Upper lobe of right lung (tissue), 1 donor: ENCODE measurements at regions not wholly inside any gene's neighbourhood (a gene's known extent, or its start where the extent isn't known, plus 50 kb on each side); places are given as distances from the start of the nearest gene placed in this dataset.

ENCODE experiments used
- ATAC-seq: fragments of 200-7000 bp; cut with Tn5 transposase; one replicate; pipeline ENCODE4 v1.9.1; 2020; ENCODE audit warnings: mild to moderate bottlenecking, moderate library complexity
- DNase-seq: peaks from one replicate; pipeline ENCODE4 v3.0.0-alpha.2; 2020
- H3K27ac ChIP-seq: fragments of 200-600 bp; one replicate; pipeline ENCODE4 v1.8.0; 2022
- H3K27me3 ChIP-seq: fragments of 200-600 bp; one replicate; pipeline ENCODE4 v1.8.0; 2022; ENCODE audit warnings: mild to moderate bottlenecking
- H3K36me3 ChIP-seq: fragments of 200-600 bp; one replicate; pipeline ENCODE4 v1.8.0; 2022
- H3K4me1 ChIP-seq: fragments of 200-600 bp; one replicate; pipeline ENCODE4 v1.8.0; 2022
- H3K4me3 ChIP-seq: fragments of 200-600 bp; one replicate; pipeline ENCODE4 v1.8.0; 2022; ENCODE audit warnings: mild to moderate bottlenecking
- H3K9me3 ChIP-seq: fragments of 200-600 bp; one replicate; pipeline ENCODE4 v1.8.0; 2022
- intact Hi-C: fragments of 100-400 bp; cut with DNase I; formaldehyde crosslinking; loops from one replicate; pipeline ENCODE4 v1.11.0; 2022
- TF ChIP-seq, protein P1 (sequence below): fragments of 200-600 bp; IDR thresholded peaks from one replicate; pipeline ENCODE4 v1.8.0; 2022; ENCODE audit warnings: antibody characterized with exemption
- donor health status: DM: no; HTN: yes; CAD: no; lungs with severe emphysema.

DNA sequence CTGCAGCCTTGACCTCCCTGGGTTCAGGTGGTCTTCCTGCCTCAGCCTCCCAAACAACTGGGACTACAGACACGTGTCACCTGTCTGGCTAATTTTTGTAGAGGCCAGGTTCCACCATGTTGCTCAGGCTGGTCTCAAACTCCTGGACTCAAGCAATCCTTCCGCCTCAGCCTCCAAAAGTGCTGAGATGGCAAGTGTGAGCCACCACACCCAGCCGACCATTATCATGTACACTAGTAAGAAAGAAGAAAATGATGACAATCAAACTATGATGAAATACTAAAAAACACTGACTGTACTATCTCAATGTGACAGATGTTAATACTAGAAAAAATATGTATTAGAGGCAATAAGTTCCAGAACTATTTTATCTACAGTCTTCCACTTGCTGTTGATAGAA, 420.9 kb downstream of the TRIB2 start:
- intact Hi-C loops, result no loop called here
- H3K27me3 ChIP-seq, result no peaks in the 10 kb centered on the region
- H3K4me1 ChIP-seq, result no peaks in the 10 kb centered on the region
- no peak overlapping the region for H3K4me3 ChIP-seq
- TF ChIP-seq, protein P1, sequence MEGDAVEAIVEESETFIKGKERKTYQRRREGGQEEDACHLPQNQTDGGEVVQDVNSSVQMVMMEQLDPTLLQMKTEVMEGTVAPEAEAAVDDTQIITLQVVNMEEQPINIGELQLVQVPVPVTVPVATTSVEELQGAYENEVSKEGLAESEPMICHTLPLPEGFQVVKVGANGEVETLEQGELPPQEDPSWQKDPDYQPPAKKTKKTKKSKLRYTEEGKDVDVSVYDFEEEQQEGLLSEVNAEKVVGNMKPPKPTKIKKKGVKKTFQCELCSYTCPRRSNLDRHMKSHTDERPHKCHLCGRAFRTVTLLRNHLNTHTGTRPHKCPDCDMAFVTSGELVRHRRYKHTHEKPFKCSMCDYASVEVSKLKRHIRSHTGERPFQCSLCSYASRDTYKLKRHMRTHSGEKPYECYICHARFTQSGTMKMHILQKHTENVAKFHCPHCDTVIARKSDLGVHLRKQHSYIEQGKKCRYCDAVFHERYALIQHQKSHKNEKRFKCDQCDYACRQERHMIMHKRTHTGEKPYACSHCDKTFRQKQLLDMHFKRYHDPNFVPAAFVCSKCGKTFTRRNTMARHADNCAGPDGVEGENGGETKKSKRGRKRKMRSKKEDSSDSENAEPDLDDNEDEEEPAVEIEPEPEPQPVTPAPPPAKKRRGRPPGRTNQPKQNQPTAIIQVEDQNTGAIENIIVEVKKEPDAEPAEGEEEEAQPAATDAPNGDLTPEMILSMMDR, result no peak
- ATAC-seq (no peak), DNase-seq (no peak)
- H3K9me3 ChIP-seq, result no peaks in the 10 kb centered on the region
- H3K27ac ChIP-seq, result no peak overlapping the region
- H3K36me3 ChIP-seq, result no peaks in the 10 kb centered on the region

DNA sequence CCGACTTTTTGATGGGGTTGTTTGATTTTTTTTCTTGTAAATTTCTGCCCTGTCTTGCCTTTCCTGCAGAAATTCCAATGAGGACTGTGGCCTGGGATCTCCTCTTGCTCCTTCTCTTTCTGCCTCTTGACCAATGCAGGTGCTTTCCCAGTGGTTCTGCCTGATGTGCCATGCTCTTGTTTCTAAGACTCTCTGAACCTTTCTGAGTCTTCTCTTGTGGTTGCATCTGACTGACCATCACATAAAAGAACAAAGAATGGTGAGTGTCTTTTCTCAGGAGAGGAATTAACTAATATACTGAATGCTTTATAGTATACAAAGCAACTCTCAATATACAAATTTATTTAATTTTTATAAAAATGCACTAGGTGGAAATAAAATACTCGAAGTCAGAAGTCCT, 424.6 kb downstream of the TRIB2 start:
- no peaks in the 10 kb centered on the region for H3K27me3 ChIP-seq
- no peak for DNase-seq
- no peak overlapping the region for H3K27ac ChIP-seq
- no peaks in the 10 kb centered on the region for H3K4me1 ChIP-seq
- no peak overlapping the region for H3K4me3 ChIP-seq
- intact Hi-C loops, result no loop called here
- H3K36me3 ChIP-seq, result no peaks in the 10 kb centered on the region
- ATAC-seq, result no peak
- H3K9me3 ChIP-seq, result no peaks in the 10 kb centered on the region
- TF ChIP-seq, protein P1, result no peak

DNA sequence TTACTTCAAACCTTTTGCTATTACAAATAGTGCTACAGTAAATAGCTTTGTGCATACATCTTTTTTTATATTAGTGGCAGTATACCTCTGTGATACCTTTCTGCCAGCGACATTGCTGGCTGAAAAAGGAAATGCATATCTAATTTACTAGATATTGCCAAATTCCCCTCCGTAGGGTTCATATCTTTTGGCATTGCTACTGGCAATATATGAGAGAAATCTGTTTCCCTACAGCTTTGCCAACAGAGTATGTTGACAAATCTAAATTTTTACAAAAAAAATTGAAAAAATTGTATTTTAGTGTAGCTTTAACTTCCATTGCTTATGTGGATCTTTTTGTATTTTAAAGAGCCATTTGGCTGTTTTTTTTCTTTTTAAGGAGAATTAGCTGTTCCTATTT, 426.7 kb downstream of the TRIB2 start:
- TF ChIP-seq, protein P1, result no peak
- Histone ChIP-seq H3K36me3 (no peaks in the 10 kb centered on the region), H3K27ac (no peak overlapping the region), H3K9me3 (no peaks in the 10 kb centered on the region), H3K27me3 (no peaks in the 10 kb centered on the region), H3K4me1 (no peaks in the 10 kb centered on the region), H3K4me3 (no peak overlapping the region)
- no peak for ATAC-seq
- intact Hi-C loops, result no loop called here
- DNase-seq, result no peak

DNA sequence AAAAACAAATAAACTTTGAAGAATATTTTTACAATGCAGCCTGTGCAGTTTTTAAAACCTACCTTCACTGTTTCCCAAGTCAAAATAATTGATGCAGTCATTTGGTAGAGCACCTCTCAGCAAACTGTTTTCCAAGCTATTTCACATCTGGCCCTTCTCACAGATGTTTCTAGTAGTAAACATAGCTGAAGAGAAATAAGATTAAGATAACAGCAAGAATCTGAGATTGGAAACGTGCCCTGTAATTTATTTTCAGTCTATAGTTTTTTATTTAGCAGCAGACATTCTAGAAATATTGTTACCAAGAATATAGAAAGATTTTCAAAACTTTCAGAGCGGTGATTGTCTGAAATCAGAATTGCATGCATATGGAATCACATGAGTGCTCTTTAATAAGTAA, 440.2 kb downstream of the TRIB2 start:
- Histone ChIP-seq H3K27ac (no peak overlapping the region), H3K36me3 (no peaks in the 10 kb centered on the region), H3K9me3 (no peaks in the 10 kb centered on the region), H3K27me3 (no peaks in the 10 kb centered on the region), H3K4me3 (no peak overlapping the region), H3K4me1 (no peaks in the 10 kb centered on the region)
- DNase-seq (no peak), ATAC-seq (no peak)
- intact Hi-C loops, result no loop called here
- TF ChIP-seq, protein P1, result no peak

DNA sequence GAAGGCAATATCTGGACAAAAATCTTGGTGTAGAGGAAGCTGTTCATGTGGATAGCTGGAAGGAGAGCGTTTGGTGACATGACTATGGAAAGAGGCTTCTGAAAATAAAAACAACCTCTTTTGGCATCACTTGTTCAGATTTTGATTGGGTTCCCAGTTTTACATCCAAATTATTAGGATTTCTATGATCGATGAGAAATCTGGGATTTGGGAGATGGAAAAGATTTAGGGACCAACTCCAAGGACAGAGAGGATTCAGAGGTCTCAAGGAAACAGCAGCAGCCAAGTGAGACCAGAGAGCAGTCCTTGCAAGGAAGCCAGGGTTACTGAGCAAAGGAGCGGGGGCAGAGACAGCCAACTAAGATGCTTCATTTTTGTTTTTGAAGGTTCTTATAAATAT, 441.7 kb downstream of the TRIB2 start:
- DNase-seq (no peak), ATAC-seq (no peak)
- Histone ChIP-seq H3K4me1 (no peaks in the 10 kb centered on the region), H3K9me3 (no peaks in the 10 kb centered on the region), H3K27ac (no peak overlapping the region), H3K27me3 (no peaks in the 10 kb centered on the region), H3K36me3 (no peaks in the 10 kb centered on the region), H3K4me3 (no peak overlapping the region)
- TF ChIP-seq, protein P1, result no peak
- intact Hi-C loops, result no loop called here

DNA sequence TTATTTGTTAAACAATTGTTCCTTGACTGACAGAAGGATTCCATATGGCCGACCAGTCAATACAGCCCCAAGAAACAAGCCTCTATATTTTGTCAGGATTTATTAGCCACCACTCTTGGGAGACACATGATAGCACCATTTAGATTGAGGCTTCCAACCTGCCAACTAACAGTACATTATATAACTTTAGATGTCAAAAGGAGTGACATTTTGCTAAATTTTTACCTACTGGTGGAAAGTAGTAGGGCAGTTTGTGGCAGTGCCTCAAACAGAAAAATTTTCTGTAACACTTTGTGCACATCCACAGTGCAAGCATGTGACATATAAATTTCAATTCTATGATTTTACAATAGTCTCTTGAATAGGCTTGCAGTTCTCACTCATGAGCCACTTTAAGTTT, 464.0 kb downstream of the TRIB2 start:
- no peak for ATAC-seq
- no peak overlapping the region for H3K27ac ChIP-seq
- TF ChIP-seq, protein P1, result no peak

More for the DNA sequence above, 464.0 kb downstream of the TRIB2 start:
- H3K4me1 ChIP-seq, result no peaks in the 10 kb centered on the region
- no peak for DNase-seq
- H3K36me3 ChIP-seq, result no peaks in the 10 kb centered on the region
- H3K9me3 ChIP-seq, result no peaks in the 10 kb centered on the region
- no peaks in the 10 kb centered on the region for H3K27me3 ChIP-seq
- intact Hi-C loops, result no loop called here
- H3K4me3 ChIP-seq, result no peak overlapping the region
